ENCODE measurements at regions not wholly inside any gene's neighbourhood (a gene's known extent, or its start where the extent isn't known, plus 50 kb on each side); places are given as distances from the start of the nearest gene placed in this dataset.

DNA sequence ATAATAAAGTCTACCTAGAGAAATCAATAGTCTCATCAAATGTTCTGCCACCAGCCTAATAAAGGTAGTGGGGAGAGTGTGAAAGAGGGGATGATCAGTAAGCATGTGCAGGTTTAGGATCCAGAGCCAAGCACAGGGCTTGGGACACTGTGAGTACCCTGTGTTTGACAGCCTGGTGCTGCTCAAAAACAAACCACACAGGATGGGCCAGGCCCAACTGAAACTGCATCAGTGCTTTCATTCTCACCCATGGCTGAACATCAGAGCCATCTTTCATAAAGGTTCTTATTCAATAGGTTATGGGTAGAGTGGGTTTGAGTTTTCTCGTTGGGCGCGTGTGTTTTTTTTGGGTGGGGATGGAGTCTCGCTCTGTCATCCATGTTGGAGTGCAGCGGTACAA, 87.3 kb upstream of the NHSL1 start:
- no peak for TF ChIP-seq POLR2A (IDR thresholded peaks at IDR 0.05)
- TF ChIP-seq, protein P1, sequence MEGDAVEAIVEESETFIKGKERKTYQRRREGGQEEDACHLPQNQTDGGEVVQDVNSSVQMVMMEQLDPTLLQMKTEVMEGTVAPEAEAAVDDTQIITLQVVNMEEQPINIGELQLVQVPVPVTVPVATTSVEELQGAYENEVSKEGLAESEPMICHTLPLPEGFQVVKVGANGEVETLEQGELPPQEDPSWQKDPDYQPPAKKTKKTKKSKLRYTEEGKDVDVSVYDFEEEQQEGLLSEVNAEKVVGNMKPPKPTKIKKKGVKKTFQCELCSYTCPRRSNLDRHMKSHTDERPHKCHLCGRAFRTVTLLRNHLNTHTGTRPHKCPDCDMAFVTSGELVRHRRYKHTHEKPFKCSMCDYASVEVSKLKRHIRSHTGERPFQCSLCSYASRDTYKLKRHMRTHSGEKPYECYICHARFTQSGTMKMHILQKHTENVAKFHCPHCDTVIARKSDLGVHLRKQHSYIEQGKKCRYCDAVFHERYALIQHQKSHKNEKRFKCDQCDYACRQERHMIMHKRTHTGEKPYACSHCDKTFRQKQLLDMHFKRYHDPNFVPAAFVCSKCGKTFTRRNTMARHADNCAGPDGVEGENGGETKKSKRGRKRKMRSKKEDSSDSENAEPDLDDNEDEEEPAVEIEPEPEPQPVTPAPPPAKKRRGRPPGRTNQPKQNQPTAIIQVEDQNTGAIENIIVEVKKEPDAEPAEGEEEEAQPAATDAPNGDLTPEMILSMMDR (IDR thresholded peaks at IDR 0.05 in 4 of 5, conservative IDR thresholded peaks at IDR 0.05 in 1 of 5) = no peak
- DNase-seq (no peak), ATAC-seq (no peak)
- in situ Hi-C loops (cut with MboI; ENCODE audit: low sequenced_read_pairs in 4 of 4) = loop anchor here in 3 of 4 donors (5.0 to 10.0 kb wide), 4 partner anchors 154 to 472 kb away; no protein-coding TSS in a partner anchor
- Histone ChIP-seq H3K36me3 (no peaks in the 10 kb centered on the region), H3K4me3 (no peak overlapping the region), H3K27me3 (no peaks in the 10 kb centered on the region), H3K9me3 (no peaks in the 10 kb centered on the region), H3K4me1 (no peaks in the 10 kb centered on the region), H3K27ac (no peak overlapping the region)
- intact Hi-C loops (cut with DNase I; ENCODE audit: low total_unique reads) = loop anchor here (10.0 kb wide), 1 partner anchor 108 kb away; no protein-coding TSS in a partner anchor

DNA sequence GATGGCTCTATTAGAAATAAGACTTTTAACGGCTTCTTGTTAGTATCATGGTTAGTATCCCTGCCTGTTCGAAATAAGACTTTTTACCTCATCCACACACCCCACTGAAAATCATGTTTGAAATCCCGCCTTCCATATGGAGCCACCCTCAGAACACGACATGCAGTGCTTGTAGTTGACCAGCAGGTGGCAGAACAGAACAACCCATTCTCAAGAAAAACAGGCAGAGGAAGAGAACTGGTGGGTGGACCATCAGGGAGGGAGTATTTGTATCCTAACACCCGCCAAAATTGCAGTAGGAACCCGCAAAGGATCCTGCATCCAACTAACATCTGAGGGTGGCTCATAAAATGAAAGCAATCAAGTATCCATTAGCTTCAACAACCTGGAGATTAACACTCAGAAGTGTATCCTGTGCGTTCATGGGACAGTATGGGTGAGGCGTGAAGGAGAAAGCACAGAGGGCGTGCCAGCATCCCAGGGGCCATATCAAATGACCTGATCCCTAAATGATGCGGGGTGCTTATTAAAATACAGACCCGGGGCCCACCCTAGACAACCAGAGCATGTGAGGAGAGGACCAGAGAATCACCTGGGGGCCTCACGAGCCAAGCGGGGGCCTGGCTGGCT, 89.6 kb upstream of the NHSL1 start:
- TF ChIP-seq, protein P1 (IDR thresholded peaks at IDR 0.05 in 4 of 5, conservative IDR thresholded peaks at IDR 0.05 in 1 of 5) = peak; percentile 82 to 88 (median 83)
- no peak for TF ChIP-seq POLR2A (IDR thresholded peaks at IDR 0.05)
- intact Hi-C loops (cut with DNase I; ENCODE audit: low total_unique reads) = loop anchor here (1.0 to 10.0 kb wide), 2 partner anchors 106 to 177 kb away; no protein-coding TSS in a partner anchor
- H3K27me3 ChIP-seq = no peaks in the 10 kb centered on the region
- ATAC-seq = peak; percentile 43 to 63
- no peaks in the 10 kb centered on the region for H3K36me3 ChIP-seq
- no peak overlapping the region for H3K4me3 ChIP-seq
- H3K27ac ChIP-seq = no peak overlapping the region
- peaks cover 0 to 12% of the 10 kb centered on the region in 2 donors for H3K4me1 ChIP-seq
- DNase-seq = peak in 1 of 2 donors; percentile 12
- H3K9me3 ChIP-seq = no peaks in the 10 kb centered on the region
- in situ Hi-C loops (cut with MboI; ENCODE audit: low sequenced_read_pairs in 4 of 4) = loop anchor here in 3 of 4 donors (5.0 to 10.0 kb wide), 4 partner anchors 157 to 474 kb away; no protein-coding TSS in a partner anchor

DNA sequence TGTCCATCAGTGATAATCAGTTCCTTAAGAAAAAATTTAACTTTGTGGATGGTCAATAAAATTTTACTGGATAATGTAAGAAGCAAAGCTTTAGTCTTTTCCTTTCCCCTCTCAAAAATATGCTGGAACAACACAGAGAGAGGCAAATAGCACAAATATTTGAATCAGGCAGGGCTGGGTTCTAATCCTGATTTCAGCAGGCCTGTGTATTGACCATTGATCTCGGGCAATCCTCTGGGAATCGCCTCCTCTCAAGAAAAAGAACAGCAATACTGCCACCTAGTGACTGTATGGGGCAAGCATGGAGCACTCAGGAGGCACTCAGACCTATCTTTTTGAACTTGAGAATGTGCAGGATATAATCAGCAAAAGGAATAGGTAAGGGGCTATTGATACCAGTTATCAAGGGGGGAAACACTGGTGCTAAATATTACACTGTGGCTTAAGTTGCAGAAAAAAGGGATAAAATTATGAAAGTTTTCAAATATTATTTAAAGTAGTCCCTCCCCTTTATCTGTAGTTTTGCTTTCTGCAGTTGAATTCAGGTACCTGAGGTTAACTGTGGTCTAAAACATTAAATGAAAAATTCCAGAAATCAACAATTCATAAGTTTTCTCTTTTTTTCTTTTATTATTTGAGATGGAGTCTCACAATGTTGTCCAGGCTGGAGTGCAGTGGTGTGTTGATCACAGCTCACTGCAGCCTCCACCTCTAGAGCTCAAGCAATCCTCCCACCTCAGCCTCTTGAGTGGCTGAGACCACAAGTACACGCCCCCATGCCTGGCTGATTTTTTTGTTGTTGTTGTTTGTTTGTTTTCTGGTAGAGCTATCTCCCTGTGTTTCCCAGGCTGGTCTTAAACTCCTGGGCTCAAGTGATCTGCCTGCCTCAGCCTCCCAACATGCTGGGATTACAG, 91.8 kb upstream of the NHSL1 start:
- Histone ChIP-seq H3K27ac (no peak overlapping the region), H3K36me3 (no peaks in the 10 kb centered on the region), H3K9me3 (no peaks in the 10 kb centered on the region), H3K27me3 (no peaks in the 10 kb centered on the region), H3K4me1 (peaks cover 0 to 13% of the 10 kb centered on the region in 2 donors), H3K4me3 (no peak overlapping the region)
- DNase-seq = peak in 1 of 2 donors; percentile 12
- peak in 1 of 2 donors; percentile 69 for ATAC-seq
- intact Hi-C loops (cut with DNase I; ENCODE audit: low total_unique reads) = loop anchor here (1.0 kb wide), 2 partner anchors 162 to 475 kb away; no protein-coding TSS in a partner anchor
- TF ChIP-seq, protein P1 (IDR thresholded peaks at IDR 0.05 in 4 of 5, conservative IDR thresholded peaks at IDR 0.05 in 1 of 5) = peak; percentile 51 to 86 (median 57)
- TF ChIP-seq POLR2A (IDR thresholded peaks at IDR 0.05) = no peak
- in situ Hi-C loops (cut with MboI; ENCODE audit: low sequenced_read_pairs in 4 of 4) = loop anchor here in 3 of 4 donors (5.0 to 10.0 kb wide), 3 partner anchors 156 to 474 kb away; no protein-coding TSS in a partner anchor

DNA sequence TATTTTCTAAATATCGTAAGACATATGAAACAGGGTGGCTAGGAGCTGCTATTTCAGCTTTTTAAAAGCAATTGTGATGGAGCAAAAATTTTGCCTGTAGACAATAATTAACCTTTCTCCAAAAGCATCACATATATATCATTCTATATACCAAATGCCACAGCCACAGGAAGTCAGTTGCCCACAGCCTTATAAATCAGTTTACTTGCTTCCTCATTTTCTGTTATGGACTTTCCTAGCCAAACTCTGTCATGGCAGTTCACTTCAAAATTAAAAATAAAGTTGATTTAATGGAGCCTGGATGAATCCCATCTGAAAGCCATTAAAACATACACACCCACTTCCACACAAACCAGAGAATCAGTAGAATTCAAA, 93.4 kb upstream of the NHSL1 start:
- intact Hi-C loops (cut with DNase I; ENCODE audit: low total_unique reads) = no loop called here
- ATAC-seq (no peak), DNase-seq (no peak)
- H3K4me1 ChIP-seq = peaks cover 0 to 13% of the 10 kb centered on the region in 2 donors
- no peak overlapping the region for H3K4me3 ChIP-seq
- H3K27ac ChIP-seq = peak overlapping the region in 3 of 4 donors; percentile 46 to 63 (median 47)
- in situ Hi-C loops (cut with MboI; ENCODE audit: low sequenced_read_pairs in 4 of 4) = loop anchor here in 3 of 4 donors (5.0 to 10.0 kb wide), 3 partner anchors 158 to 475 kb away; no protein-coding TSS in a partner anchor
- H3K9me3 ChIP-seq = no peaks in the 10 kb centered on the region
- H3K27me3 ChIP-seq = no peaks in the 10 kb centered on the region
- TF ChIP-seq, protein P1 (IDR thresholded peaks at IDR 0.05 in 4 of 5, conservative IDR thresholded peaks at IDR 0.05 in 1 of 5) = no peak
- TF ChIP-seq POLR2A (IDR thresholded peaks at IDR 0.05) = no peak
- no peaks in the 10 kb centered on the region for H3K36me3 ChIP-seq
